Smooth muscle cell (in vitro differentiated cells): ENCODE measurements at regions not wholly inside any gene's neighbourhood (a gene's known extent, or its start where the extent isn't known, plus 50 kb on each side); places are given as distances from the start of the nearest gene placed in this dataset.

ENCODE experiments used
- DNase-seq: peaks from one replicate; lab custom pipeline; 2025; ENCODE audit not compliant: unreplicated experiment; lab: John Stamatoyannopoulos, UW
- H2AFZ ChIP-seq: fragments of 200-600 bp; sonication (generic); 2 replicates; pipeline ENCODE4 v1.6.0; 2016; ENCODE audit warnings: antibody characterized with exemption, low read depth, mild to moderate bottlenecking
- H3F3A ChIP-seq: fragments of 200-600 bp; sonication (generic); 2 replicates; pipeline ENCODE4 v1.6.0; 2017; ENCODE audit warnings: antibody characterized with exemption, low read depth
- H3K27ac ChIP-seq: fragments of 200-600 bp; sonication (generic); 2 replicates; pipeline ENCODE4 v1.5.1; 2016; ENCODE audit warnings: low read depth, mild to moderate bottlenecking
- H3K27me3 ChIP-seq: fragments of 200-600 bp; sonication (generic); 2 replicates; pipeline ENCODE4 v1.6.1; 2016; ENCODE audit warnings: low read depth, mild to moderate bottlenecking
- H3K36me3 ChIP-seq: fragments of 200-600 bp; sonication (generic); 2 replicates; pipeline ENCODE4 v1.5.1; 2016; ENCODE audit warnings: low read depth
- H3K4me1 ChIP-seq: fragments of 200-600 bp; sonication (generic); 2 replicates; pipeline ENCODE4 v1.5.1; 2016; ENCODE audit warnings: low read depth
- H3K4me2 ChIP-seq: fragments of 200-600 bp; sonication (generic); 2 replicates; pipeline ENCODE4 v1.6.0; 2016; ENCODE audit warnings: mild to moderate bottlenecking
- H3K4me3 ChIP-seq: fragments of 200-600 bp; sonication (generic); 2 replicates; pipeline ENCODE4 v1.5.1; 2016; ENCODE audit warnings: mild to moderate bottlenecking
- H3K79me2 ChIP-seq: fragments of 200-600 bp; sonication (generic); 2 replicates; pipeline ENCODE4 v1.6.0; 2016; ENCODE audit warnings: low read depth, mild to moderate bottlenecking
- H3K9ac ChIP-seq: fragments of 200-600 bp; sonication (generic); 2 replicates; pipeline ENCODE4 v1.6.0; 2016; ENCODE audit warnings: low read depth
- H3K9me3 ChIP-seq: fragments of 200-600 bp; sonication (generic); replicated peaks from 2 replicates; pipeline ENCODE4 v1.5.1; 2016; ENCODE audit warnings: low read depth
- H4K20me1 ChIP-seq: fragments of 200-600 bp; sonication (generic); 2 replicates; pipeline ENCODE4 v1.6.0; 2016; ENCODE audit warnings: low read depth
- CTCF ChIP-seq: fragments of 200-600 bp; sonication (generic); IDR thresholded peaks from 2 replicates; pipeline ENCODE4 v1.5.1; 2017; ENCODE audit warnings: borderline replicate concordance, mild to moderate bottlenecking, antibody characterized with exemption; ENCODE audit not compliant: insufficient read depth, poor library complexity, severe bottlenecking
- WGBS: methylation state at CpG from one replicate; pipeline ENCODE4 v1.1.7; 2016; ENCODE audit warnings: low lambda C conversion rate; 5-methylcytosine and 5-hydroxymethylcytosine counted together

GRCh38 chr12:90163975-90164374 lies 455.3 kb upstream of the ATP2B1 start:
- Histone ChIP-seq H3F3A (no peaks in the 10 kb centered on the region), H3K9me3 (no peaks in the 10 kb centered on the region), H2AFZ (no peak overlapping the region), H3K4me1 (no peaks in the 10 kb centered on the region), H3K27ac (no peak overlapping the region), H3K36me3 (no peaks in the 10 kb centered on the region), H3K79me2 (no peaks in the 10 kb centered on the region), H4K20me1 (no peaks in the 10 kb centered on the region), H3K4me3 (no peak overlapping the region), H3K4me2 (no peak overlapping the region), H3K27me3 (no peaks in the 10 kb centered on the region), H3K9ac (no peak overlapping the region)
- DNase-seq, result no peak
- no peak for TF ChIP-seq CTCF
- WGBS, result 65% methylated on average over 3 of the region's 3 CpGs

- DNase-seq, result no peak
- no peak for TF ChIP-seq CTCF
Measured at GRCh38 chr12:90153827-90154226, 445.2 kb upstream of the ATP2B1 start.

GRCh38 chr12:90152897-90153624 lies 444.4 kb upstream of the ATP2B1 start:
- no peaks in the 10 kb centered on the region for H3K79me2 ChIP-seq
- no peaks in the 10 kb centered on the region for H3F3A ChIP-seq
- H4K20me1 ChIP-seq, result no peaks in the 10 kb centered on the region
- H3K4me2 ChIP-seq, result no peak overlapping the region
- WGBS, result 26% methylated on average over 10 of the region's 10 CpGs
- H3K9ac ChIP-seq, result no peak overlapping the region
- H2AFZ ChIP-seq, result peak overlapping the region; percentile 62
- no peaks in the 10 kb centered on the region for H3K4me1 ChIP-seq
- no peak overlapping the region for H3K4me3 ChIP-seq
- no peaks in the 10 kb centered on the region for H3K9me3 ChIP-seq
- DNase-seq, result no peak
- no peak overlapping the region for H3K27ac ChIP-seq
- no peak for TF ChIP-seq CTCF
- H3K27me3 ChIP-seq, result no peaks in the 10 kb centered on the region
- H3K36me3 ChIP-seq, result no peaks in the 10 kb centered on the region

More at GRCh38 chr12:90153827-90154226, 445.2 kb upstream of the ATP2B1 start:
- no peaks in the 10 kb centered on the region for H3K79me2 ChIP-seq
- no peaks in the 10 kb centered on the region for H3K9me3 ChIP-seq
- H3F3A ChIP-seq, result no peaks in the 10 kb centered on the region
- no peaks in the 10 kb centered on the region for H3K4me1 ChIP-seq
- H3K4me2 ChIP-seq, result no peak overlapping the region
- H2AFZ ChIP-seq, result no peak overlapping the region
- H3K4me3 ChIP-seq, result no peak overlapping the region
- H3K27me3 ChIP-seq, result no peaks in the 10 kb centered on the region
- no peaks in the 10 kb centered on the region for H4K20me1 ChIP-seq
- WGBS, result 95% methylated on average over 5 of the region's 5 CpGs
- H3K36me3 ChIP-seq, result no peaks in the 10 kb centered on the region
- no peak overlapping the region for H3K27ac ChIP-seq
- H3K9ac ChIP-seq, result no peak overlapping the region

GRCh38 chr12:90151491-90152015 lies 442.9 kb upstream of the ATP2B1 start:
- TF ChIP-seq CTCF, result no peak
- no peaks in the 10 kb centered on the region for H3K79me2 ChIP-seq
- WGBS, result 96% methylated on average over 3 of the region's 3 CpGs
- no peaks in the 10 kb centered on the region for H3K27me3 ChIP-seq
- no peaks in the 10 kb centered on the region for H3K36me3 ChIP-seq
- no peak overlapping the region for H3K4me2 ChIP-seq
- no peak overlapping the region for H3K9ac ChIP-seq
- no peaks in the 10 kb centered on the region for H3K4me1 ChIP-seq
- no peak for DNase-seq
- H3K4me3 ChIP-seq, result no peak overlapping the region
- no peaks in the 10 kb centered on the region for H4K20me1 ChIP-seq
- H2AFZ ChIP-seq, result no peak overlapping the region
- no peak overlapping the region for H3K27ac ChIP-seq
- no peaks in the 10 kb centered on the region for H3F3A ChIP-seq
- H3K9me3 ChIP-seq, result no peaks in the 10 kb centered on the region
